GM20000 (cell line): ENCODE measurements at regions not wholly inside any gene's neighbourhood (a gene's known extent, or its start where the extent isn't known, plus 50 kb on each side); places are given as distances from the start of the nearest gene placed in this dataset.

Source experiments
- DNase-seq: peaks from one replicate; pipeline ENCODE4 v3.0.0; 2012; ENCODE audit warnings: low spot score
- CTCF ChIP-seq: IDR thresholded peaks from 2 replicates; pipeline ENCODE4 v1.5.1; 2012; ENCODE audit warnings: mild to moderate bottlenecking, control low read depth; ENCODE audit errors: extremely low read depth, missing control alignments

- no peak for DNase-seq
- TF ChIP-seq CTCF = no peak
Observed at GRCh38 chr3:78022232-78022631, 982.3 kb downstream of the ROBO2 start.

GRCh38 chr3:78023257-78023656 lies 983.4 kb downstream of the ROBO2 start:
- TF ChIP-seq CTCF = no peak
- no peak for DNase-seq

GRCh38 chr3:78025916-78026315 lies 986.0 kb downstream of the ROBO2 start:
- no peak for TF ChIP-seq CTCF

GRCh38 chr3:78026318-78026828 lies 986.5 kb downstream of the ROBO2 start:
- no peak for DNase-seq
- no peak for TF ChIP-seq CTCF

More at GRCh38 chr3:78025916-78026315, 986.0 kb downstream of the ROBO2 start:
- DNase-seq = no peak

- no peak for TF ChIP-seq CTCF
- no peak for DNase-seq
Observed at GRCh38 chr3:78029775-78030174, 989.9 kb downstream of the ROBO2 start.

GRCh38 chr3:78035131-78035641 lies 995.3 kb downstream of the ROBO2 start:
- no peak for TF ChIP-seq CTCF
- DNase-seq = no peak

GRCh38 chr3:78041486-78041885 lies 1001.6 kb downstream of the ROBO2 start:
- no peak for TF ChIP-seq CTCF
- DNase-seq = no peak
